Gastrocnemius medialis (tissue), 4 donors: ENCODE measurements at regions not wholly inside any gene's neighbourhood (a gene's known extent, or its start where the extent isn't known, plus 50 kb on each side); places are given as distances from the start of the nearest gene placed in this dataset.

Experiments used
- POLR2A ChIP-seq, 2 donors: fragments of 450-650 bp; IDR thresholded peaks; one replicate each; pipeline ENCODE4 v1.6.1; 2017; ENCODE audit warnings: antibody characterized with exemption in 2 of 2, mild to moderate bottlenecking in 2 of 2, moderate library complexity in 2 of 2
- TF ChIP-seq, protein P1 (sequence below), 5 experiments: fragments of 450-650 bp in 3 of 5; fragments of 200-600 bp in 2 of 5; sonication (generic) in 2 of 5; IDR thresholded peaks in 4 of 5; conservative IDR thresholded peaks in 1 of 5; 1 replicate in 4 of 5; 2 replicates in 1 of 5; pipeline ENCODE4 v1.5.1; 2016 to 2019; ENCODE audit warnings: antibody characterized with exemption in 5 of 5, mild to moderate bottlenecking in 3 of 5, moderate library complexity in 3 of 5

- TF ChIP-seq, protein P1, sequence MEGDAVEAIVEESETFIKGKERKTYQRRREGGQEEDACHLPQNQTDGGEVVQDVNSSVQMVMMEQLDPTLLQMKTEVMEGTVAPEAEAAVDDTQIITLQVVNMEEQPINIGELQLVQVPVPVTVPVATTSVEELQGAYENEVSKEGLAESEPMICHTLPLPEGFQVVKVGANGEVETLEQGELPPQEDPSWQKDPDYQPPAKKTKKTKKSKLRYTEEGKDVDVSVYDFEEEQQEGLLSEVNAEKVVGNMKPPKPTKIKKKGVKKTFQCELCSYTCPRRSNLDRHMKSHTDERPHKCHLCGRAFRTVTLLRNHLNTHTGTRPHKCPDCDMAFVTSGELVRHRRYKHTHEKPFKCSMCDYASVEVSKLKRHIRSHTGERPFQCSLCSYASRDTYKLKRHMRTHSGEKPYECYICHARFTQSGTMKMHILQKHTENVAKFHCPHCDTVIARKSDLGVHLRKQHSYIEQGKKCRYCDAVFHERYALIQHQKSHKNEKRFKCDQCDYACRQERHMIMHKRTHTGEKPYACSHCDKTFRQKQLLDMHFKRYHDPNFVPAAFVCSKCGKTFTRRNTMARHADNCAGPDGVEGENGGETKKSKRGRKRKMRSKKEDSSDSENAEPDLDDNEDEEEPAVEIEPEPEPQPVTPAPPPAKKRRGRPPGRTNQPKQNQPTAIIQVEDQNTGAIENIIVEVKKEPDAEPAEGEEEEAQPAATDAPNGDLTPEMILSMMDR (IDR thresholded peaks at IDR 0.05 in 4 of 5, conservative IDR thresholded peaks at IDR 0.05 in 1 of 5) = no peak
- TF ChIP-seq POLR2A (IDR thresholded peaks at IDR 0.05) = no peak
These were observed 89.3 kb downstream of the ZBTB18 start for GRCh38 chr1:244140420-244140819.
